ENCODE measurements at regions not wholly inside any gene's neighbourhood (a gene's known extent, or its start where the extent isn't known, plus 50 kb on each side); places are given as distances from the start of the nearest gene placed in this dataset.
"Not testable (repeated sequence)": the region's sequence is repeated elsewhere in the genome, so short reads cannot be mapped to it uniquely, and the experiment has no call there.

DNA sequence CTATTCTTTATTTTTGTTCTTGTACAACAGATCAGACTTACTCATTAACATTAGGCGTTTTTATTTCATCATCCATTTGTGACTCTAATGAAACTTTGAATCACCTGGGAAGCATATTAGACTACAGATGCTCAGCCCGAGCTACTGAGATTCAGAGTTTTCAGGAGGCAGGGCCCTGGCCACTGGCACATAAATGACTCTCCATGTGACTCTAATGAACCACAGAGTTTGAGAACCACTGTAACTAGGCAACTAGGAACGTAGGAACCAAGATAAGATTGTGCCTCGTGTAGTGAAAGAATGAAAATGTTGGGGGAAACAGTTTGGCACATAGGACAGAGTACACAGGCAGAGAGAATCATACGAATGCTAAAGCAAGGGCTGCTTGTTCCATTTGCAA lies 405.9 kb upstream of the BTBD3 start:
- no peak for DNase-seq (ENCODE audit: low spot score)

DNA sequence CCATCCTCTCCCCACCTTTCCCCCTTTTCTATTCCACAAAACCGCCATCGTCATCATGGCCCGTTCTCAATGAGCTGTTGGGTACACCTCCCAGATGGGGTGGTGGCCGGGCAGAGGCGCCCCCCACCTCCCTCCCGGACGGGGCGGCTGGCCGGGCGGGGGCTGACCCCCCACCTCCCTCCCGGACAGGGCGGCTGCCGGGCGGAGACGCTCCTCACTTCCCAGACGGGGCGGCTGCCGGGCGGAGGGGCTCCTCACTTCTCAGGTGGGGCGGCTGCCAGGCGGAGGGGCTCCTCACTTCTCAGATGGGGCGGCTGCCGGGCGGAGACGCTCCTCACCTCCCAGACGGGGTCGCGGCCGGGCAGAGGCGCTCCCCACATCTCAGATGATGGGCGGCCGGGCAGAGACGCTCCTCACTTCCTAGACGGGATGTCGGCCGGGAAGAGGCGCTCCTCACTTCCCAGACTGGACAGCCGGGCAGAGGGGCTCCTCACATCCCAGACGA lies 404.4 kb upstream of the BTBD3 start:
- DNase-seq (ENCODE audit: low spot score), result not testable (repeated sequence)

DNA sequence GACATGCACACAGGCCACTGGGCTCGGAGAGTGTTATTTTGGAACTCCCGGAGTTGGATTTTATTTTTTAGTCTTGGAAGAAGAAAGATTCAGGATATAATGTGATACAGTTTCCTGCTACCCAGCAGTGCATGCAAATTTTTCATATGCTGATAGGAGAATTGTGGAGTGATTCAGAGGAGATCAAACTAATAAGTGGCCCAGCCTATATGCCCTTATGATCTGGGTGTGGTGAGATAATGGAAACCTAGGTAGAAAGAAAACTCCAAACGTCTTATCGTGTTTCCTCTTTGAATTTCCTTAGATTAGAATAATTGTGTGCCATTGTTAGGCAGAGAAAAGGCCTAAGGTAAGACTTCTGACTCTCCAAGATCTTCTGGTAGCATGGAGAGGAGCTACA lies 401.2 kb upstream of the BTBD3 start:
- DNase-seq (ENCODE audit: low spot score), result no peak

DNA sequence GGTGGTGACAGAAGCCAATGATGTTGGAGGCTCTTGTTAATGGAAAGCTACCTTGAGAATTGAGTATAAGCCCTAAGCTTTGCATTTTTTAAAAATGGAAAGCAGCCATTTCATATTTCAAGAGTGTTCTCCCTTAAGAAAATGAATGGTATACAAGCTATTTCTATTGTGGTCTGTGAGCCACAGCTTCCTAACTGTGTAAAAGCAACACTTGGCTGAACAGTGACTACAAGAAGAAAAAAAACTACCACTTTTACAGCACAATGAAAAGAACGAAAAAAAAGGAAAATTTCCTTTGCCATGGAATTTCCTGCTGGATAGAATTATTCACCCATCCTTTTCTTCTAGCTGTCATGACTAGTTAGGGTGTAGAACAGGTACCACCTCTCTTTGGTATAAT lies 397.1 kb upstream of the BTBD3 start:
- no peak for DNase-seq (ENCODE audit: low spot score)

DNA sequence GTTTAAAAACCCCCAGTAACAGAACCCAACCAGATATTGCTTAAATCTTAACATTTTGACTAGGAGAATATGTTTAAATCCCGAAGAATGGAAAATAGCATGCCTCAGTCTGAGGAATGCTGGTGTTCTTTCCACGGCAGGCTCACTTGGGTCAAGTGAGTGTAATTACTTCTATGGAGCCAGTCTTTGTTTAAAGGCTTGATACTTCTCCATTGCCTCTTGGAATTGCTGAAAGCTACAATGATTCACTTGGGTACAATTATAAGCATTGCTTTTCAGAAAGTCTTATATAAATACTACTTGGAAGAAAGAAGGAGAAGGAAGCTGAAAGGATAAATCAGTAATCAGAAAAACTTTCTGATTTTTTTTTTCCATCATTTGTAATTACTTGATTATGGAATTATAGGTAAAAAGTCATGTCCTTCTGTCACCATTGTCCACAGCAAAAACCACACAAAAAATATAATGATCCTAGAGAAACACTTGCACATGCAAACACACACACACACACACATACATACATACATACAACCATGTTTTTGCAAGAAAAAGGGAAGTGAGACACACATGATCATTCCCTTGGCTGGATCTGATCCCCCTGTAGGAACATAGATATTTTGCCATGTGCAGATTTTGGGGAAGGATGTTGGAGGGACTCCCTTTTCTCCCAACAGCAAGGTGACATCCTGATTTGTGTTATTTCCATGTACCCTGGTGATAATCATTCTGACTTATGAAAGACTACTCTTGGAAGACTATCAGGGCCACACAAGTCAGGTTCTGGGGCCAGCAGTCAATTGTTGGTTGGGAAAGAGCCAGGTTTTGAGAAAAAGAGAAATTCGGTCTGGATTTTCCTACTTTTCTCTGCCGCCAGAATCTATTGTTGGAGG lies 396.0 kb upstream of the BTBD3 start:
- no peak for DNase-seq (ENCODE audit: low spot score)

DNA sequence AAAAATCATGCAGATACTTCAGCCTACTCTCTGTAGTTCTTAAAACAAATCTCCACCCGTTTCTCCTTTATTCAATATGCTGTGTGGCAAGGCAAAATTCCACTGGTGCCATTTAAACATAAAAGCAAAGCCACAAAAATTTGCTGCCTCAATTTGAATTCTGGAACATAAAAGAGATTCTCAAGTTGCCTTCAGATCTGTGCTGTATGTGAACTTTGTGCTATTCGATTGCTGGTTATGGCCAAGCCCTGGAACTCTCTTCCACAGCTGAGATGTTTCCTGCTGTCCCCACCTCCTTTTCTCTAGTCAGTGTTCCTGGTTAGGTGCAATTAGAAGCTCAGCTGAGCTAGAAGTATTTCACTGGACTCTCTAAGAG lies 395.3 kb upstream of the BTBD3 start:
- no peak for DNase-seq (ENCODE audit: low spot score)

DNA sequence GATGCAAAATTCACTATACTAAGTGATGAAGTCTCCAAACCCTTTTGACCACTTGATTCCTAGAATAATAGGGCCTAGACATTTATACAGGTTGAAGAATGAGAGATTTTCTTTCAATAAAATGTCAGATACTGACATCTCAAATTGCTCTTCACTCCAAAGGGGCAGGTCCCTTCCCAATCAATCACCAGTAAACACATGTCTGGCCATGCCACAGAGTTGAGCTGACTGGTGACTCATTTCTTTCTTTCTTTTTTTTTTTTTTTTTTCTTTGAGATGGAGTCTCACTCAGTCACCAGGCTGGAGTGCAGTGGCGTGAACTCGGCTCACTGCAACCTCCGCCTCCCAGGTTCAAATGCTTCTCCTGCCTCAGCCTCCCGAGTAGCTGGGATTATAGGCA lies 388.6 kb upstream of the BTBD3 start:
- no peak for DNase-seq (ENCODE audit: low spot score)

DNA sequence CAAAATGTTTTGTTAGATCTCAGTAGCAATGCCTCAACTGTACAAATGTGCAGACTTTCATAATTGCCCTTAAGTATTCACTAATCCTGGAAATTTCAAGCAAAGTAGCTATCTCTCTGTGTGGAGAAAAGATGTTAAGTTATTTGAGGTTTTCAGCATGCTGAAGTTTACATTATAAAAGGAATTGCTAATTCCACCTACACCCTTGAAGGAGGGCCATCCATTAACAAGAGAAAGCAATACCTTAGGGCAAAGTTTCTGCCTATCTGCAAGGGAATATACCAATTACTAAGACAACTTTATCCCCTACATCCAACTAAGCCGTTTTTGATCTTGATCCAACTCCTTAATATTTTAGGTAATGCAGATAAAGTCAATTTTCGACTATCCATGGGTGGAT lies 380.7 kb upstream of the BTBD3 start:
- no peak for DNase-seq (ENCODE audit: low spot score)

DNA sequence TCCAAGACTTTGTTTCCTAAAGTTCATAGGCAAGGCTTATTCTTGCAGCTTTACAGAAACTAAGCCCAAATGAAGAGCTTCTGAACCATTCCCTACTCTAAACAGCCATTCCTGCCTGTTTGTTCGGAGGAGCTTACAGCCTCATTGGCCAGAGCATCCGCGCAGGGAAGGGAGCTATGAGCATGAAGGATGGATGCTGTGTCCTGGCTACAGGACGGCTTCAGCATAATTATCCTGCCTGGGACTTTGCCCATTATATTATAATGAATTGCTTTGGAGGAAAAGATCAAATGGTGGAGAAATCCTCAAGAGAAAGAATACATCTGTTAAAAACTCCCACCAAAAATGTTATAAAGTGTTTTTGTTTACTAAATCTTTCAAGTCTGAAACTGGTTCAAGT lies 378.2 kb upstream of the BTBD3 start:
- no peak for DNase-seq (ENCODE audit: low spot score)

DNA sequence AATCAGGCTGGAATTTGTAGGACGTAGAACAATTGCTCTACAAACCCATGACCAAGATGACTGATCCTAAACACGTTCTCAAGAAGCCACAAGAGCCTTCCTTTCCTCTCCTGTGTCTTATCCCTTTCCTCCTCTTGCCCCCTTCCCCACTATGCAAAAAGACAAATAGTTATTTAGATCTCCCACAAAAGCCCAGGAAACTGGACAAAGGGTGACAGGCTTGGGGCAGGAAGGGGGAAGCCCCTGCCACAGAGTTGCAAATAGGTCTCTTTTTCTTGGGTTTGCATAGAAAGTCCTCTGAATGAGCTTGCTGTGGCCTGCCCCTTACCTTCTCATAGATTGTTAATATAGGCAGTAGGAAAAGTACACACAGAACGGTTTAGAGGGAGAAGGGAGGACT lies 377.1 kb upstream of the BTBD3 start:
- DNase-seq (ENCODE audit: low spot score), result no peak

DNA sequence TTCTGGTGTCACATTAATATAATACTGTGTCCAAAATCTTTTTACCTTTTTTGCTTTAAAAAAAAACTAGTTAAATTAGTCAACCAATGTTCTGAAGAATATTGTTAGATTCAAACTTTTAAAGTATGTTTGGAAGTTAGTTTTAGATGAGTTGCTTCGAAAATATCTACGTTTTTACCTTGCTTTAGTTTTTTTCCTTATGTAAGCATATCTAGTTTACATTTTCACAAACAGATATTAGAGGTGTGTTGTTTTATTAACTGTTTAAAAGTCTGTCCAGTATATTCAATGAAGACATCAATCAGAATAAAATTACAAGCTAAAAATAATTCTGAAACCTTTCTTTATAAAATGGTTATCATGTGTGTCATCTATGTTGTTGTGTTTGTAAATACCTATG lies 375.0 kb upstream of the BTBD3 start:
- no peak for DNase-seq (ENCODE audit: low spot score)

DNA sequence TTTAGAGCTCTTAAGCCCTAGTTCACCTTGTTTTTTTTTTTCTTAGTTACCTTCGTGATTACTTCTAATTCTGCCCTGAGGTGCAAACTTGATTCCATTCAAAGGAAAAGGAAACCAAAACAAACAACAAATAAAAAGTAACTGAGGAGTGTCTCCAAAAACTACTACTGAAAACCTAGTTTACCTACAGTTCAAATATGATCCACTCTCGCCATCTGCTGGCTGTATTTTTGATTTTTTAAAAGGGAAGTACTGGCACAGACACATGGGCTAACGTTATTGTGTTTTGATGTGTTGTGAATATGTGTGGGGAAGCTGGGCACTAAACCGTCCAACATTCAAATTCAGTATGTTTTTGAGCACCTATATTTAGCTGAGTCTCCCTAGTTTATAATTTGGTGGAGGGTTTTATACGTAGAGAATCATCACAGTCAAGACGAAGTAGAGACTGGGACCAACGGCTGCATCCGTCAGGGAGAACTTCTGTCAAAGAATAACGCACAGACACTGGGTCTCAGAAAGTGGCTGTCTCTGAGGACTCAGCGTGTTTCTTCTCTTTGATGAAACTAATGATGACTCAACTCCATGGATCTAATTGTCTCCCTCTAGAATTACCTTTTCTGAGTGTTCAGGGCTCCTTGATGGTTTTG lies 373.5 kb upstream of the BTBD3 start:
- DNase-seq (ENCODE audit: low spot score), result peak; percentile 39

DNA sequence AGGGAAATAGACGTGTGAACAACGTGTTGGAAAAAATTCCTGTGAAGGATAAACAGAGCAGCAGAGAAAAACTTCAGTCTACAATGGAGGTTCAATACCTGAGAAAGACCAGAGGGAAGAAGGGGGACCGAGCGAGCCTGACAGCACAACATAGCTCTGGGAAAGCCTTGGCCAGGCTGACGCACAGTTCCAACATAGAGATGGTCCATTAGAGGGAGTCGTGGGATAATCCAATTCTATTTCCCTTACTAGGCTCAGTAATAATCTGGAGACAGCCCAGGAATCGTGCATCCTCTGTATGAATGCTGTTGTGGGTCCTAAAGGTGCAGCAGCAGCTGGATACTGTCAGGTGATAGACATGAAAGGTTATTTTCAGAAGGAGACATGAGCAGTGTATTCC lies 370.8 kb upstream of the BTBD3 start:
- no peak for DNase-seq (ENCODE audit: low spot score)

DNA sequence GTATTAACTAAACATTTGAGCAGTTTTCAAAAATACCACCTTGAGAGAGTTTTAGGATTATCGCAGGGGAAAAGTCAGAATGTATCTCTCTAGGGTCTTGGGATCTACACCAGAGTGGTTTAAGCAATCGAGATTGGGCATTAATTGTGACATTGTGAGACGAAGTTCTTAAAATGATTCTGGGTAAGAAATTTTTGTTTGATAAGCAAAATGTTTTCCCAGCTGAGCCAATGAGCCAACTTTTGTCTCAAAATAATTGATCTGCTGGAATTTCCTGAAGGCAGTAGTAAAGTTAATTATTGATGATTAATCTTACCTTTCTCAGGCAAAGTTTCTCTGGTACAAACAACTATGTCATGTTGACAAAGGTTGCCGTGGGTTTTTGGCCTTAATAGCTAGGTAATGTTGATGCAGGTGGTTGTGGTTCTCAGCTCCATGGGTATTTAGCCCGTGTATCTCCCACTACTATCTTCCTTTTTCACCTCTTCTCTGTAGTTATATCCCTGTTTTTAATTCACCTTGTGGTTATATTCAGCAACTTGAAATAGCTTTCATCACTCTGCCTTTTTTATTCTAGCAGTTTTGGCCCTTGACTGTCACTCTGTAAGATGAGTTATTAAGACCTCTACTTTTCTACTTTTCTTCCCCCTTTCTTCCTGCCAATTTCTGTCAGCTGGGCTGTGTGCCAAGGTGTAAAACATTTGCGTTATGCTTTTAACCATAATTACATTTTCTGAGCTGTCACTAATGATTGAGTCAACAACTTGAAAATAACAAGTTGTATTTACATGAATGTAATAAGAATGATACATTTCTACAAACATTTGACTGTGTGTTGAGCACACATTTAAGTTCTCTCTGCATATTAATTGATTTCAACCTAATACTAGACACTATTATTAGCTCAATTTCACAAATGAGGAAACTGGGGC lies 368.3 kb upstream of the BTBD3 start:
- DNase-seq (ENCODE audit: low spot score), result no peak

DNA sequence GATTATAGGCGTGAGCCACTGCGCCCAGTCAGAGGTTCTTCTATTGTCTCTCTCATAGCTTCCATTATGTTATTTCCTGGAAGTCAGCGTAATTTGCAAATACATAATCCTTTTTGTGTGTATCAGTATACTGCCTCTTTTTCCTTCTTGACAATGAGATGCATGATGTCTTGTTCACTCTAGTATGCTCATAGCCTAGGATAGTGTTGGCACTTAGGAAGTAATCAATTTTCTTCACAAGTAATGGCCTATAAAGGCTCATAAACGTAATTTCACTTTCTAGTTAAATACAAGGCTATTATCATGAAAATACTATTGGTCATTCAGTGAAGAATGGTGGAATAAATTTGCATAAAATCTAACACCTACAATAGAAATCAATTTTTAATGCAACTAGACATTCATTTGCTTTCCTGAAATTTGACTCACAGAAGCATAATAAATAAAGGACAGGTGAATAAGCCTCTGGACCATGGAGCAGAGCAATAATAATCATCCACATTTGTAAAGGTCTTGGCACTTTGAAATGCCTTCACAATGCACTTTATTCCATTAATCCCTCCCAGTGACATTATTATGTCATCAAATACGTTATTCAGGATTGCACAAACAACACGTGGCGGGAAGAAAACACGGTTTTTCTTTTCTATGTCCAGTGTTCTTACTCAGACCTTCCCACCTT lies 366.9 kb upstream of the BTBD3 start:
- DNase-seq (ENCODE audit: low spot score), result no peak

DNA sequence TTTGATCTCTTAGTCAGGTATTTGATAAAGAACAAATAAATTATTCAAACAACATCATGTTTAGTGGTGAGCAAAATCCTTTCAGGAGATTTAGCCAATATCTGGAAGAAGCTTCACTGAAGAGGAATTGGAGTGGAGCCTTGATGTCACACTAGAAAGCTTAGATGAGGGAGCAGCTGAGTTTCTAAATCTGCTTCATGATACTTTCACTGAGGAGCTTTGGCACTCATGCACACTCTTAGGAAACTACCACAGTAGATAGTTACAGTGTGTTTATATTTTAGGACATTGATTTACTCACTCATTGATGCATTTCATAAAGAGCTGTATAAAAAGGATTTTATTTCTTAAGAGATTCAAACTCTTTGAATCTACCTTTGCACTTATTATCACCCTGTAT lies 366.2 kb upstream of the BTBD3 start:
- DNase-seq (ENCODE audit: low spot score), result no peak

DNA sequence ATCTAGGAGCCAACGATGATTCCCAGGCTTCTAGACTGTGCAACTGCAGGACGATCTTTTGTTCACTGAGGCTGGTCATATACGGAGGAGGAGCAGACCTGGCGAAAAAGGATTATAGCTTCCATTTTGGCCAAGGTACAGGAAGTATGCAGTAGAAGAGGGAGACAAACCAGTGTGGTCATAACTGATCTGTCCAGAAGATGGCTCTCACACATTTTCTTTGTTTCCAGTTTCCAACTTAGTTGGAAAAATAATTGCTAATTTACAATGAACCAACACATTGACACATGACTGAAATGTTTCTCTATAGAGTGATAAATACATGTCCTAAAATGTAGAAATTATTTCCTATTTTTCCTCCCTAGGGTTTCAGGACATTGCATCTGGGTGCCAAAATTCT lies 364.1 kb upstream of the BTBD3 start:
- DNase-seq (ENCODE audit: low spot score), result no peak

DNA sequence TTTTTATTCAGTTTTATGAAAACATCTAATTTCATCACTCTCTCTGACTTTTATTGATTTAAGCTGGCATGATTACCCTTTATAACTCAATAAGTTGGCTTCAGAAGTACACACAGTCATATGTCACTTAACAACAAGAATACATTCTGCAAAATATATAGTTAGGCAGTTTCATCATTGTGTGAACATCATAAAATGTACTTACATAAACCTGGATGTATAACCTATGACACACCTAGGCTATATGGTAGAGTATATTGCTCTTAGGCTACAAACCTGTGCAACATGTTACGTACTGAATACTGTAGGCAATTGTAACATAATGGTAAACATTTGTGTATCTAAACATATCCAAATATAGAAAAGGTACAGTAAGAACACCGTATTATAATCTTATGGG lies 362.2 kb upstream of the BTBD3 start:
- DNase-seq (ENCODE audit: low spot score), result no peak

DNA sequence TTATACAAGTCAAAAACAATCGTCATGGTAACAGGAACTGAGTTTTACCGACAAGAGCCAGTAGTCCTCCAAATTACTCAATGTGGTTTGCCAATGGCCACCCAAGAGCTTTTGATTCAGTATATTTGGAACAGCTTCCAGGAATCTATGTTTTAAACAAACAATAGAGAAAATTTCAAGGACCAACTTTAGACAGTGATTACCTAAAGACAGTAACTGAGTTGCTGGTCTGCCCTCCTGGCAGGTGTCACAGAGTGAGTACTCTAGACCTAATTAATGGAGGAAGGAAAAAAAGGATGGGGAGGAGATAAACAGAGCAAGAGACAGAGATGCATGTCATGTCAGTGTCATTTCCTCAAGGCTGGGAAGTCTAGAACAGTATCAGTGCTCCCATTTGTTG lies 361.3 kb upstream of the BTBD3 start:
- no peak for DNase-seq (ENCODE audit: low spot score)

DNA sequence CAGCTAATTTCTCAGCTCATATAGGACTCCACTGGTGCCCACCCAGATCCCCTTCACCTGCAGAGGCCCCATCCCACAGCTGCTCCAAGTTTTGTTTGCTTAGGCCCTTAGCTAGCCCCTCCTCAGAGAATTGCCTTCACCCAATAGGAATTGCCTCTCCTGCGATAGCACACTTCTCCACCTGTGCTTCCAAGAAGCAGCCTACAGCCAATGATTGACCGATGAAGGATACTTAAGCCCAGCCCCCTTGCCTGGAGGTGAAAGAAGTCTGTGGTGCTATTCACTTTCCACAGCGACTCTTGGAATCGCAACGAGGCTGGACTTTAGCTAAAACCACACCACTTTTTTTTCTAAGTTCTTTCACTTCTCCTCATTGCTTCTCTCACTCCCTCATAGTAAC lies 353.2 kb upstream of the BTBD3 start:
- no peak for DNase-seq (ENCODE audit: low spot score)

DNA sequence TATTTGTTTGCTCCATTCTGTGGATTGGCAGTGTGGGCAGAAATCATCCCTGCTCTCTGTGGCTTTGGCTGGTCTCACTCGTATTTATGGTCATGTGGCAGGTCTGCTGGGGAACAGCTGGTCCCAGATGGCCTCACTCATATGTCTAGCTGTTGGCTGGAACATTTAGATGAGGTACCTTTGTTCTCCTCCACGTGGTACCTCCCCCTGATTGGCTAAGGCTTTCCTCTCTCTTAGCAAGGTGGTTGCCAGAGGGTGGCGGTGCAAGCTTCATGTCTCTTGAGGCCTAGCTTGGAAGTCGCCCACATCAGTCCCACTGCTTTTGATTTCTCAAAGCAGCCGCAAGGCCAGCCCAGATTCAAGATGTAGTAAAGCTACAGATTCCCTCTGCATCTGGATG lies 348.5 kb upstream of the BTBD3 start:
- DNase-seq (ENCODE audit: low spot score), result no peak

DNA sequence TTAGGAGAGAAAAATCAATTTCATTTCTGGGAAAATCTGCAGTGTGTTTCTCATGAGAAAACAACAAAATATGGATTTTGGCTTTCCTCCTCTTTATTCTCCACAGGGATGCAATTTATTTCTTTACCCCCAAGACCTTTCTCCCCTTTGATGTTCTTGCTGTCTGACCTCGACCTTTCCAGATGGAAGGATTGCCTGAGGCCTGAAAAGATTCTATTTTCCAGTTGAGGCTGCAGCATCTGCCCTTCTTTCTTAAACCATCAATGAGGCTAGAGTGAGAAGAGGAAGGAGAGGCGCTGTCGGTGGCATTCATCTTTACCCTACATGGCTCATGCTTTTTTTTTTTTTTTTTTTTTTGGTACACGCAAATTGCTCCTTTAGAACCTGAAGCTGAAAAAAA lies 344.2 kb upstream of the BTBD3 start:
- DNase-seq (ENCODE audit: low spot score), result no peak
